ENCODE measurements at regions not wholly inside any gene's neighbourhood (a gene's known extent, or its start where the extent isn't known, plus 50 kb on each side); places are given as distances from the start of the nearest gene placed in this dataset.

- Histone ChIP-seq H3K4me1 (ENCODE audit: insufficient read depth) (no peaks in the 10 kb centered on the region), H3K27me3 (no peaks in the 10 kb centered on the region), H3K4me2 (no peak overlapping the region), H3K27ac (no peak overlapping the region), H4K20me1 (ENCODE audit: insufficient read depth, poor library complexity, severe bottlenecking) (no peaks in the 10 kb centered on the region), H3K79me2 (no peaks in the 10 kb centered on the region), H2AFZ (no peak overlapping the region), H3K9me2 (replicated peaks; ENCODE audit: insufficient read depth) (no peaks in the 10 kb centered on the region), H3K36me3 (replicated peaks; ENCODE audit: insufficient read depth, low read depth) (no peaks in the 10 kb centered on the region), H3K4me3 (no peak overlapping the region), H3K9me3 (ENCODE audit: low read depth) (no peaks in the 10 kb centered on the region)
- 89% methylated on average over 1 of the region's 1 CpG for WGBS (ENCODE audit: low lambda C conversion rate, missing lambda C conversion rate)
- TF ChIP-seq EZH2 (IDR thresholded peaks at IDR 0.05; ENCODE audit: borderline replicate concordance) (no peak), EZH2phosphoT487 (IDR thresholded peaks at IDR 0.05; ENCODE audit: low read depth, severe bottlenecking, unreplicated experiment) (no peak)
- TF ChIP-seq, protein P1, sequence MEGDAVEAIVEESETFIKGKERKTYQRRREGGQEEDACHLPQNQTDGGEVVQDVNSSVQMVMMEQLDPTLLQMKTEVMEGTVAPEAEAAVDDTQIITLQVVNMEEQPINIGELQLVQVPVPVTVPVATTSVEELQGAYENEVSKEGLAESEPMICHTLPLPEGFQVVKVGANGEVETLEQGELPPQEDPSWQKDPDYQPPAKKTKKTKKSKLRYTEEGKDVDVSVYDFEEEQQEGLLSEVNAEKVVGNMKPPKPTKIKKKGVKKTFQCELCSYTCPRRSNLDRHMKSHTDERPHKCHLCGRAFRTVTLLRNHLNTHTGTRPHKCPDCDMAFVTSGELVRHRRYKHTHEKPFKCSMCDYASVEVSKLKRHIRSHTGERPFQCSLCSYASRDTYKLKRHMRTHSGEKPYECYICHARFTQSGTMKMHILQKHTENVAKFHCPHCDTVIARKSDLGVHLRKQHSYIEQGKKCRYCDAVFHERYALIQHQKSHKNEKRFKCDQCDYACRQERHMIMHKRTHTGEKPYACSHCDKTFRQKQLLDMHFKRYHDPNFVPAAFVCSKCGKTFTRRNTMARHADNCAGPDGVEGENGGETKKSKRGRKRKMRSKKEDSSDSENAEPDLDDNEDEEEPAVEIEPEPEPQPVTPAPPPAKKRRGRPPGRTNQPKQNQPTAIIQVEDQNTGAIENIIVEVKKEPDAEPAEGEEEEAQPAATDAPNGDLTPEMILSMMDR (IDR thresholded peaks at IDR 0.05; ENCODE audit: poor library complexity): no peak
- no peak for DNase-seq (ENCODE audit: low spot score)
Measured at GRCh38 chr1:239785576-239785975, 306.1 kb upstream of the FMN2 start.

- TF ChIP-seq, protein P1 (IDR thresholded peaks at IDR 0.05; ENCODE audit: poor library complexity): no peak
- TF ChIP-seq EZH2phosphoT487 (IDR thresholded peaks at IDR 0.05; ENCODE audit: low read depth, severe bottlenecking, unreplicated experiment) (no peak), EZH2 (IDR thresholded peaks at IDR 0.05; ENCODE audit: borderline replicate concordance) (no peak)
- H4K20me1 ChIP-seq (ENCODE audit: insufficient read depth, poor library complexity, severe bottlenecking): no peaks in the 10 kb centered on the region
- H3K4me2 ChIP-seq: no peak overlapping the region
- H3K4me1 ChIP-seq (ENCODE audit: insufficient read depth): no peaks in the 10 kb centered on the region
- H3K79me2 ChIP-seq: no peaks in the 10 kb centered on the region
- H3K9me2 ChIP-seq (replicated peaks; ENCODE audit: insufficient read depth): no peaks in the 10 kb centered on the region
- H3K36me3 ChIP-seq (replicated peaks; ENCODE audit: insufficient read depth, low read depth): no peaks in the 10 kb centered on the region
- no peak for DNase-seq (ENCODE audit: low spot score)
- H3K27ac ChIP-seq: no peak overlapping the region
- 67% methylated on average over 10 of the region's 10 CpGs for WGBS (ENCODE audit: low lambda C conversion rate, missing lambda C conversion rate)
- H3K9me3 ChIP-seq (ENCODE audit: low read depth): no peaks in the 10 kb centered on the region
- H3K4me3 ChIP-seq: no peak overlapping the region
- H2AFZ ChIP-seq: no peak overlapping the region
- no peaks in the 10 kb centered on the region for H3K27me3 ChIP-seq
Measured at GRCh38 chr1:239786464-239786863, 305.2 kb upstream of the FMN2 start.

DNA sequence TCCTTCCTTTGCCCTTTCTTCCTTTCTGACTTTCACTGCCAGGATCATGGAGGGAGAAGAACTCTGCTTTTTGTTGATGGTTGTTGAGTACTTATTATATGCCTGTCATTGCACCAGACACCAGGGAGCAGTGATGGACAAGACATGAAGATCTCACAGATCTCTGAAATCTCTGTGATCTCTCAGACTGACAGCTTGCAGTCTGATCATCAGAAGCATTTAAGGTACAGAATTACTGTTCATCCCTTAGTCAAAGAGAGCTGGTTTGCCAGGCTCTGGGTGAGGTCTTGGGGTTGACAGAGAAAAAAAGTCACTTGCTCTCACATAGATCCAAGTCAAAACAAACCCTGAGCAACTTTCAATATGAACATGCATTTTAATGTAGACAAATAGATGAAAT lies 299.5 kb upstream of the FMN2 start:
- Histone ChIP-seq H3K79me2 (no peaks in the 10 kb centered on the region), H3K9me2 (replicated peaks; ENCODE audit: insufficient read depth) (no peaks in the 10 kb centered on the region), H3K9me3 (ENCODE audit: low read depth) (no peaks in the 10 kb centered on the region), H3K27me3 (no peaks in the 10 kb centered on the region), H3K36me3 (replicated peaks; ENCODE audit: insufficient read depth, low read depth) (no peaks in the 10 kb centered on the region), H3K4me2 (no peak overlapping the region), H2AFZ (no peak overlapping the region), H3K4me1 (ENCODE audit: insufficient read depth) (no peaks in the 10 kb centered on the region), H4K20me1 (ENCODE audit: insufficient read depth, poor library complexity, severe bottlenecking) (no peaks in the 10 kb centered on the region), H3K27ac (no peak overlapping the region), H3K4me3 (no peak overlapping the region)
- DNase-seq (ENCODE audit: low spot score): no peak
- no peak for TF ChIP-seq EZH2phosphoT487 (IDR thresholded peaks at IDR 0.05; ENCODE audit: low read depth, severe bottlenecking, unreplicated experiment)
- no peak for TF ChIP-seq EZH2 (IDR thresholded peaks at IDR 0.05; ENCODE audit: borderline replicate concordance)
- TF ChIP-seq, protein P1 (IDR thresholded peaks at IDR 0.05; ENCODE audit: poor library complexity): no peak

DNA sequence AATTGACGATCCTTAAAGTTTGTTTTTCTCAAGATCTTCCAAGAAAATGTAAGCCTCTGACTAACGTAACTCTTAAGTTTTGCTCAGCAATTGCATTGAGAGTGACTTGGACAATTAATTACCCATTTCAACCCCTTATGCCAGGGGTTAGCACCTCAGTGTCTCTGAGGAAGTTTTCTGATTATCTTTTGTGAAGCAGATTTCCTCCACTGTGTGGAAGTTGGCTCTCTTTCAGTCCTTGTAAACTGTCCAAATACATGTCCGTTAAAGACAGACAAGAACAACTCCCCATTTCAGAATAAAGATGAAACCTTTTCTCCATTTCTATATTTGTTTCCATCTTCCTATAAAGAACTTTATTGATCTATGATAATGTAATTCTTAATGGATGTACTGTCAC lies 296.4 kb upstream of the FMN2 start:
- no peaks in the 10 kb centered on the region for H3K36me3 ChIP-seq (replicated peaks; ENCODE audit: insufficient read depth, low read depth)
- no peak for DNase-seq (ENCODE audit: low spot score)

More for the DNA sequence above, 296.4 kb upstream of the FMN2 start:
- no peaks in the 10 kb centered on the region for H3K79me2 ChIP-seq
- no peaks in the 10 kb centered on the region for H4K20me1 ChIP-seq (ENCODE audit: insufficient read depth, poor library complexity, severe bottlenecking)
- no peak overlapping the region for H2AFZ ChIP-seq
- H3K4me1 ChIP-seq (ENCODE audit: insufficient read depth): no peaks in the 10 kb centered on the region
- H3K9me3 ChIP-seq (ENCODE audit: low read depth): no peaks in the 10 kb centered on the region
- H3K9me2 ChIP-seq (replicated peaks; ENCODE audit: insufficient read depth): no peaks in the 10 kb centered on the region
- no peak overlapping the region for H3K27ac ChIP-seq
- no peak overlapping the region for H3K4me2 ChIP-seq
- 68% methylated on average over 3 of the region's 3 CpGs for WGBS (ENCODE audit: low lambda C conversion rate, missing lambda C conversion rate)
- TF ChIP-seq, protein P1 (IDR thresholded peaks at IDR 0.05; ENCODE audit: poor library complexity): no peak
- H3K4me3 ChIP-seq: no peak overlapping the region
- no peaks in the 10 kb centered on the region for H3K27me3 ChIP-seq

Measured in hepatocyte (in vitro differentiated cells).